HG02885 (cell line): ENCODE measurements at regions not wholly inside any gene's neighbourhood (a gene's known extent, or its start where the extent isn't known, plus 50 kb on each side); places are given as distances from the start of the nearest gene placed in this dataset.

Experiments
- ATAC-seq: cut with Tn5 transposase; IDR thresholded peaks from one replicate; pipeline ENCODE4 v1.9.1; 2021; ENCODE audit warnings: mild to moderate bottlenecking; ENCODE audit not compliant: unreplicated experiment, poor library complexity

DNA sequence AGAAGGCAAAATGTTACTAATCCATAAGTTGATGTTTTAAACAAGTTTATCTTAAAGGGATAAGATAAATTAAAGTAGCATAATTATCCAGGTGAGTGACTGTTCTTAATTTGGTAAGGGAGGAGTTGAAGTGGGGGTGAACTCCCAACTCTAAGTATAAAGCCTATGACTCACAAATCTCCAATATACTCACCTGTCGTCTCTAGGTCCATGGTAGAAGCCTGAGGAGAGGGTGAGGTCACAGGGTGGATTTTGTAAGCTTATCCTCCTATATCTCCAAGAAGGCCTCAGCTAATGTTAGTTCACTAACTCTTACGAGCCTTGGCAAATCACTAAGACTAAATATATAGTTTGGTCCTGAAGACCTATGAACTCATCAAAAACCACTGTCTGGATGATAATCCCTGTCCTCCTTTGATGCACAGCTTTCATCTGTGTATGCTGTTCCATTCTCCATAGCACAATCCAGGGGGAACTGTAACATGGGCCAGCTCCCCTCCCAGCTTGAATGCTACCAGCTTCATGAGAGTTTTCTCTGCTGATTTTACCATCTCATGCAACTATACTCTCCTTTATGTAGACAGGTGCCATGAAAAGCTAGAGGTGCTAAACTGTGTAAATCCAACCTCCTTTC is 158.7 kb downstream of the BTC start:
- no peak for ATAC-seq

DNA sequence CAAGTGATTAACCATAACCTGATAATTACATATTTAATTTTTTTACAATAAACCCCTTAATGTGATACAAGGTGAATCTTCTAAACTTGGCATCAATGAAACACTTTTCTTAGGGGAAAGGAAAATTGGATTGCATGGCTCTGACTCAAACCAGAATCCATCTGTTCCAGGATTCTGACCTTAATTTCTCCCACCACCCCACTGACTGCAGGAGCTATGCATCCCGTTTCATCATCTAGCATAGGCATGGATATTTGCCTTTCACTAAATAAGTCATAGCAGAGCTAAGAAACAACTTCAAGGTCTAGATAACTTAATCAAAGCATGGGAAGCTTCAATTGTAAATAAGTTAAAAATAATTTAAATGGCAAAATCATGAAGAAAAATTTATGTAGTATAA is 156.3 kb downstream of the BTC start:
- no peak for ATAC-seq

GRCh38 chr4:74638689-74639088 is 155.6 kb downstream of the BTC start:
- no peak for ATAC-seq

- no peak for ATAC-seq
These were observed 154.0 kb downstream of the BTC start for GRCh38 chr4:74640111-74640903.

DNA sequence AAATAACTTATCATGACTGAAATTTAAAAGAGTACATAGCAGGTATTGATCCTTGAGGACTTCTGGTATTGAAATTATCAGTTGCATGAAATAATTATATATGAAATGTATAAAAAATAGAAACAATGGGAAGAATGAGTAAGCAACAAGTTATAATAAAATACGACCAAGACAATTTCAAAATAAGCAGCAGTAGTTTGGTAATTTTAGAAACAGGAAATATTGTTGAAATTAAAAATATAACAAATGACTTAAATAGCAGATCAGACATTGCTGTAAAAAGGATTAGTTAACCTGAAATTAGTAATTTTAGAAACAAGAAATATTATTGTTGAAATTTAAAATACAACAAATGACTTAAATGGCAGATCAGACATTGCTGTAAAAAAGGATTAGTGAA is 152.3 kb downstream of the BTC start:
- no peak for ATAC-seq

- no peak for ATAC-seq
These were observed 145.1 kb downstream of the BTC start for GRCh38 chr4:74649193-74649592.

DNA sequence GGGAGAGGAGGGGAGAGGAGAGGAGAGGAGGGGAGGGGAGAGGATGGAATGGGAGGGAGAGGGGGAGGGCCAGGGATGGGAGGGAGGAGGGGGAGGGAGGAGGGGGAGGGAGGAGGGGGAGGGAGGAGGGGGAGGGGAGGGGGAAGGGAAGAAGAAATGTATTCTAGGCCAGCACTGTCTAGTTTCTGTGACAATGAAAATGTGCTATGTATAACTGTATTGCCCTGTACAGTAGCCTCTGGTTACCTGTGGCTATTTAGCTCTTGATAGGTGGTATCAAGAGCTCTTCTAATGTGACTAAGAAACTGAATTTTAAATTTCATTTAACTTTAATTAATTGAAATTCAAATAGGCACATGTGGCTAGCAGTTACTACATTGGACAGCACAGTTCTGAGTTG is 143.1 kb downstream of the BTC start:
- no peak for ATAC-seq

- no peak for ATAC-seq
These were observed 140.7 kb downstream of the BTC start for GRCh38 chr4:74653331-74654229.

DNA sequence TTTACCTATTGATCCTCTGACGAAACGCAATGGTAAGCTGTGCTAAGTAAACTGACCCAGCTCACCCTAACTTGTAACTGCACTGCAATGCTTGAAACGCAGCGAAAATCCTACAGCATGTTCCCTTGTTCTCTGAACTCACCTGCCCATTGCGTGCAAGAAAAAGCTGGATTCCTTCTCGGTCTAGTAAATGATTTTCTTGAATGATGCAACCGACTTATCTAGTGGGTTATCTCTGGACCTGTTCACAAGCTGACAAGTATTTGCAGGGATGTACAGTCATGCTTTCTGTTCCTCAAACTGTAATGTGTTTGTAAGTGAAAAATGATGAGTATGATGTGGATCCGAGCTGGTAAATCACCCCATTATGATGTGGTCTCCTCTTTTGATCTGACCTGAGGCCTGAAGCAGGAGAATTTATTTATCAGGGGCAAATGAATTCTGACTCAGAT is 140.1 kb downstream of the BTC start:
- ATAC-seq, result no peak

GRCh38 chr4:74656596-74656995 is 137.7 kb downstream of the BTC start:
- ATAC-seq, result no peak

DNA sequence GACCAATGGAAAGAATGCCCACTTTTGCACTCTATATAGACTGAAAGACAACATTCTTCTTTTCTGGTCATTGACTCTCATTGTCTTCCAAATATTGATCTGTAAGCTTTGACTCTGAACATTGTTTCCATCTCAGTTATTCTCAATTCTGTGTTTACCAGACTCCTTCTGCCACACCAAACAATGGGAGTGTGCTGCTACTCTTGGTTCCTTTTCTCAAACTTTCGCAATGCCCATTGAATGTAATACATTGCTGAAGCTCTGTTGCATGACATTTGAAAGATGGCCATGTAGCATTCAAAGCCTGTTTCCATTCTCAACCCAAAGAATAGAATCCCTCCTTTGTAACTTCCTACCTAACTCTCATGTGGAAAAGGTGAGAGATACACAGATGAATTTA is 136.2 kb downstream of the BTC start:
- no peak for ATAC-seq

DNA sequence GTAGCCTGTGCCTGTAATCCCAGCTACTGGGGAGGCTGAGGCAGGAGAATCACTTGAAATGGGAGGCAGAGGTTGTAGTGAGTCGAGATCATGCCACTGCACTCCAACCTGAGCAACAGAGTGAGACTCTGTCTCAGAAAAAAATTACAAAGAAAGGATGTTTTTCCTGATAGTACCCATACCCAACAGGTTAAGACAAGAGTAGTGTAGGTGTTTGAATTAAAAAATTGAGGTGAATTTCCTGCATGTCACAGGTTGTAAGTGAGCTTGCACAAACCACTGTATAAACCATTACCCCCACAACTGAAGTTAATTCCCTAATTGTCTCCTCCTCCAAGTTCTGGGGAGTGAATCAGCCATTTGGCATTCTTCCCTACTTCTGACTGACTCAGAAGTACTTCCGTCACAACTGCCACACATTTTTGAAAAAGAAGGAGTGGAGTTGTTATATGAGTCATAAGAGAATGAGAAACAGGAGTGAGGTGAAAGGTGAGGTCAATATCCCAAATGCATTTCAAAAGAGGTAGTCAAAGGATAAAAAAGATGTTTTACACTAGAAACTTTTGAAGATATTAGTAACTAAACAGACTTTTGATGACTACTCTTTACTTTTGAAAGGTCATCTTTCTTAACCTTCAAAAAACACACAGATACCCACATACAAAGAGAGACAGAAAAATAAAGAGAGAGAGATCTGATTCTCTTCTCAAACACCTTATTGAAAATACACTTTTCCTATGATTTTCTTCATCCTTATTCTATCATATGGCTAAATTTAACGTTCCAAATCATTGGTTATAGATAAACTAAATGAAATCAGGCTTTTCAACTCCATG is 134.5 kb downstream of the BTC start:
- no peak for ATAC-seq

DNA sequence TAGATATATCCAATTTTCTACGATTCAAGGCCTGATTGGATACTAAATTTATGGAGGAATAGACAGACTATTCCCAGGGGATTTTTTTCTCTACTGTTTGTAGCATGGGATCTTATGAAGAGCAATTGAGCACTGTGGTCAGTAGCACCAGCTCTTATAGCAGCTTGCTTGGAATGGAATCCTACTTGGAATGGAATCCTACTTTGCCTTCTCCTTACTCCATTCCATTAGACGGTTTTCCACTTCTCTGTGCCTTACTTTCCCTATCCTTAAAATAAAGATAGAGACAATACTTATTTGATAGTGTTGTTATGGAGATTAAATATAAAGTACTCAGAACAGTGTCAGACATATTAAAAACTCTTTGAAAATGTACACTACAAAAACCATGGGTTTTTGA is 133.5 kb downstream of the BTC start:
- no peak for ATAC-seq

DNA sequence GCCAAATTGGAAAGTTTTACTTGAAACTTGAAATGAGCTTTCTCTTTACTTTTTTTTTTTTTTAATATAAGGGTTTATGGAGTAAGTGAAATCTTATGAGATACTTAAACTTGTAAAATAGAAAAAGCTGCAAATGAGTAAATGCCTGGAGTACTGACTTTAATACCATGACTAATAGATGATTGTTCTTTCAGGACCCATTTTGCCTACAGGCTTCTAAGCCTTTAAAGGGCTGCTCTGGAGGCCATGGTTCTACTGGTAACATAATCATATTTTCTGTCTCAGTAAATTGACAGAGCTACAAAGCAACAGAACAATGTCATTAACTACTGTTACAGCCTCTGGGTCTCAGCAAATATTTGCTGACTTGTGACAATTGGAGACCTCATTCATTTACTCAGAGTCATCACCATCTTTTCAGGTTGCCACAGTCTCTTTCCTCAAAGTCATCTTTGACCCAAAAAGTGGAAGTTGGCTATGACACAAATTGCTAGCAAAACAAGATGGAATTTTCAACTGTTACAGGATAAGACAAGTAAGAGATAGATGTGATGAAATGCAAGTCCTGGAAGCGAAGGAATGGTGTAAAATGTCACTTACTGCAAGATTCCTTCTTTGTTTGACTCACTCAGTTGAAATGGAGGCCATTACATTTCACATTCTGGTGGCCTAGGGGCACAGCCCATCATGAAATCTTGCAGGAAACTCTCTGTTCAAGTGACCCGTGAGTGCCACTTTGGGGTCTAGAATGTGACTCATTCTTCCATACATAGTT is 132.7 kb downstream of the BTC start:
- no peak for ATAC-seq

GRCh38 chr4:74663631-74664030 is 130.7 kb downstream of the BTC start:
- no peak for ATAC-seq

DNA sequence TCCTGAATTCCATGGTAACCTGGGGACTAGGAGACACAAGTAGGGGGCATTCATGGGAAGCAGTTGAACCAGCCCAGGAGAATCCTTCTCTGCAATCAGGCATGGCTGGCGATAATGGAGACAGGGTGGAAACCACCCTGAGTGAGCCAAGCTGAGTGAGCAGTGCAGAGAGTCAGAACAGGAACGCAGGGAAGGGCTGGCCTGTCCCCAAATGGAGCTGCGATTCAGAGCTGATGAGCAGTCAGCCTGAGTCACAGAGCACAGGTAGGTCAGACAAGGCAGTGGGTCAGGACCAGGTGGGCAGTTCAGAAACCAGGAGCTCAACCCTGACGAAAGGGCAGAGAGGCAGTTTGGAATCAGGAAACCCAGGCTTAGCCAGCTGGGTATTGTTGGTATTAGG is 129.0 kb downstream of the BTC start:
- ATAC-seq, result no peak

DNA sequence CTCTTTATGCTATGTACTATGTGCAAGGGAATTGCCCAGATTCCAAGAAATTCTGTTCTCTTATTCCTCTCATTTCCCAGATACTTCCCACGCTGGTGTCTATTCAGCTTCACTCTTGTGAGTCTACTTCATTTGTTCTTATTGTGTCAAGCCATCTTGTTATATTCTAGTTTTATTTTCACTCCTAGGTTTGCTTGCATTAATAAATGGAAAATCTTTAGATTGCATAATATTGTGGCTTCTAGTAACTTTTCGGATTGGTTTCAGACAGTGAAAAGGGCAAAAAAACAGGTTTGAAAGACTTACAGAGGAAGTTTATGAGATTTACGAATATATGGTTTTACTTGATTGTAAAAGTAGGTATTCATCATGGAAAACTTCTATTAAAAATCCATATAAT is 128.4 kb downstream of the BTC start:
- ATAC-seq, result no peak

- no peak for ATAC-seq
These were observed 126.9 kb downstream of the BTC start for GRCh38 chr4:74667438-74667837.

DNA sequence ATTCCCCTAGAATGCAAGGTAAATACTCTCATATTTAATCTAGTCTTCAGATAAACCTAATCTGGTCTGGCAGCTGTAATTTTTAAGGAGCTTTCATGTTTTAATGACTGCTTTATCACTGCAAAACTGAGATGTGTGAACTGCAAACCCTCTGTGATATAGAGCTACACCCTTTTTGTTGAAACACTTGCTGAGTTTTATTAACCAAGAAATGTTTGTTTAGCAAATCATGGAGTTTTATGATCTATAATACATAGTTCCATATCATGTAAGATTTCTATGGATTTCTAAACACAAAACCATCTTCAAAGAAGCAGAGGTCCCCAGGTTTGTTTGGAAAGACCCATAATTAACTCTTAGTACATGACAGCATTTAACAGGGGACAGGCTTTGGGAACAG is 126.4 kb downstream of the BTC start:
- no peak for ATAC-seq
